ENCODE measurements at regions not wholly inside any gene's neighbourhood (a gene's known extent, or its start where the extent isn't known, plus 50 kb on each side); places are given as distances from the start of the nearest gene placed in this dataset.

GRCh38 chr16:72609066-72609465 lies 437.1 kb upstream of the PMFBP1 start:
- Histone ChIP-seq H2AFZ (ENCODE audit: insufficient read depth, low read depth, low read length, poor library complexity, severe bottlenecking) (no peak overlapping the region), H3K4me2 (replicated peaks; ENCODE audit: extremely low read depth, low read length, poor library complexity, severe bottlenecking) (no peak overlapping the region), H3K27ac (ENCODE audit: low read depth in 1 of 2, low read length in 2 of 2) (no peak overlapping the region), H3K79me2 (ENCODE audit: insufficient read depth, low read length) (no peaks in the 10 kb centered on the region), H3K36me3 (replicated peaks in 1 of 2; ENCODE audit: control insufficient read depth in 1 of 2, insufficient read depth in 2 of 2, low read length in 2 of 2) (no peaks in the 10 kb centered on the region), H3K9ac (ENCODE audit: insufficient read depth, low read length, poor library complexity, severe bottlenecking) (no peak overlapping the region), H3K4me3 (replicated peaks in 1 of 3; ENCODE audit: low read depth in 2 of 3, low read length in 3 of 3) (no peak overlapping the region), H3K4me1 (ENCODE audit: control insufficient read depth in 1 of 2, insufficient read depth in 2 of 2, low read length in 2 of 2) (peaks cover 0 to 3% of the 10 kb centered on the region in 2 donors), H4K20me1 (ENCODE audit: insufficient read depth, low read length) (no peaks in the 10 kb centered on the region), H3K27me3 (ENCODE audit: control insufficient read depth in 2 of 2, insufficient read depth in 2 of 2, low read length in 2 of 2) (no peaks in the 10 kb centered on the region), H3K9me3 (replicated peaks in 1 of 2; ENCODE audit: control insufficient read depth in 1 of 2, insufficient read depth in 1 of 2, low read length in 2 of 2) (peaks cover 0 to 1% of the 10 kb centered on the region in 2 donors)
- H3K27ac Mint-ChIP-seq, result no peak overlapping the region
- WGBS (ENCODE audit: insufficient coverage), result no CpG with 5 or more reads among the region's 1 CpG
- H3K27me3 Mint-ChIP-seq (ENCODE audit: low read depth in 3 of 3), result peaks cover 0 to 2% (median 0%) of the 10 kb centered on the region in 3 donors
- intact Hi-C loops (cut with micrococcal nuclease), result no loop called here
- DNase-seq, result no peak
- H3K9me3 Mint-ChIP-seq, result peaks cover 0 to 13% (median 3%) of the 10 kb centered on the region in 7 donors
- TF ChIP-seq, protein P1, sequence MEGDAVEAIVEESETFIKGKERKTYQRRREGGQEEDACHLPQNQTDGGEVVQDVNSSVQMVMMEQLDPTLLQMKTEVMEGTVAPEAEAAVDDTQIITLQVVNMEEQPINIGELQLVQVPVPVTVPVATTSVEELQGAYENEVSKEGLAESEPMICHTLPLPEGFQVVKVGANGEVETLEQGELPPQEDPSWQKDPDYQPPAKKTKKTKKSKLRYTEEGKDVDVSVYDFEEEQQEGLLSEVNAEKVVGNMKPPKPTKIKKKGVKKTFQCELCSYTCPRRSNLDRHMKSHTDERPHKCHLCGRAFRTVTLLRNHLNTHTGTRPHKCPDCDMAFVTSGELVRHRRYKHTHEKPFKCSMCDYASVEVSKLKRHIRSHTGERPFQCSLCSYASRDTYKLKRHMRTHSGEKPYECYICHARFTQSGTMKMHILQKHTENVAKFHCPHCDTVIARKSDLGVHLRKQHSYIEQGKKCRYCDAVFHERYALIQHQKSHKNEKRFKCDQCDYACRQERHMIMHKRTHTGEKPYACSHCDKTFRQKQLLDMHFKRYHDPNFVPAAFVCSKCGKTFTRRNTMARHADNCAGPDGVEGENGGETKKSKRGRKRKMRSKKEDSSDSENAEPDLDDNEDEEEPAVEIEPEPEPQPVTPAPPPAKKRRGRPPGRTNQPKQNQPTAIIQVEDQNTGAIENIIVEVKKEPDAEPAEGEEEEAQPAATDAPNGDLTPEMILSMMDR (IDR thresholded peaks at IDR 0.05), result no peak
- no peaks in the 10 kb centered on the region for H3K36me3 Mint-ChIP-seq
- peaks cover 9% of the 10 kb centered on the region for H3K4me1 Mint-ChIP-seq
- H3K4me3 Mint-ChIP-seq, result no peak overlapping the region

GRCh38 chr16:72604375-72604774 lies 432.4 kb upstream of the PMFBP1 start:
- no peak overlapping the region for H3K27ac ChIP-seq (ENCODE audit: low read depth in 1 of 2, low read length in 2 of 2)
- intact Hi-C loops (cut with micrococcal nuclease), result no loop called here
- H3K9ac ChIP-seq (ENCODE audit: insufficient read depth, low read length, poor library complexity, severe bottlenecking), result no peak overlapping the region

More at GRCh38 chr16:72604375-72604774, 432.4 kb upstream of the PMFBP1 start:
- Mint-ChIP-seq H3K4me3 (no peak overlapping the region), H3K36me3 (peaks cover 3 to 4% of the 10 kb centered on the region in 2 donors), H3K4me1 (peaks cover 2% of the 10 kb centered on the region), H3K27me3 (ENCODE audit: low read depth in 3 of 3) (peaks cover 0 to 2% (median 0%) of the 10 kb centered on the region in 3 donors), H3K9me3 (peaks cover 3 to 27% (median 6%) of the 10 kb centered on the region in 7 donors), H3K27ac (no peak overlapping the region)
- Histone ChIP-seq H3K4me2 (replicated peaks; ENCODE audit: extremely low read depth, low read length, poor library complexity, severe bottlenecking) (no peak overlapping the region), H4K20me1 (ENCODE audit: insufficient read depth, low read length) (no peaks in the 10 kb centered on the region), H2AFZ (ENCODE audit: insufficient read depth, low read depth, low read length, poor library complexity, severe bottlenecking) (no peak overlapping the region), H3K4me3 (replicated peaks in 1 of 3; ENCODE audit: low read depth in 2 of 3, low read length in 3 of 3) (no peak overlapping the region), H3K9me3 (replicated peaks in 1 of 2; ENCODE audit: control insufficient read depth in 1 of 2, insufficient read depth in 1 of 2, low read length in 2 of 2) (peaks cover 0 to 9% of the 10 kb centered on the region in 2 donors), H3K27me3 (ENCODE audit: control insufficient read depth in 2 of 2, insufficient read depth in 2 of 2, low read length in 2 of 2) (no peaks in the 10 kb centered on the region), H3K79me2 (ENCODE audit: insufficient read depth, low read length) (no peaks in the 10 kb centered on the region), H3K36me3 (replicated peaks in 1 of 2; ENCODE audit: control insufficient read depth in 1 of 2, insufficient read depth in 2 of 2, low read length in 2 of 2) (no peaks in the 10 kb centered on the region), H3K4me1 (ENCODE audit: control insufficient read depth in 1 of 2, insufficient read depth in 2 of 2, low read length in 2 of 2) (no peaks in the 10 kb centered on the region)
- TF ChIP-seq, protein P1 (IDR thresholded peaks at IDR 0.05), result no peak
- DNase-seq, result no peak
- WGBS (ENCODE audit: insufficient coverage), result no CpG with 5 or more reads among the region's 3 CpGs
